Stimulated activated CD4-positive, alpha-beta T cell treated with anti-CD3 and anti-CD28 coated beads, Interleukin-1b, Interleukin-23, amount 100 ng/mL, for 48 hours (primary cell): ENCODE measurements at regions not wholly inside any gene's neighbourhood (a gene's known extent, or its start where the extent isn't known, plus 50 kb on each side); places are given as distances from the start of the nearest gene placed in this dataset.
"Not testable (repeated sequence)": the region's sequence is repeated elsewhere in the genome, so short reads cannot be mapped to it uniquely, and the experiment has no call there.

ENCODE experiments used
- DNase-seq: peaks from one replicate; pipeline ENCODE4 v3.0.0-alpha.2; 2020

DNA sequence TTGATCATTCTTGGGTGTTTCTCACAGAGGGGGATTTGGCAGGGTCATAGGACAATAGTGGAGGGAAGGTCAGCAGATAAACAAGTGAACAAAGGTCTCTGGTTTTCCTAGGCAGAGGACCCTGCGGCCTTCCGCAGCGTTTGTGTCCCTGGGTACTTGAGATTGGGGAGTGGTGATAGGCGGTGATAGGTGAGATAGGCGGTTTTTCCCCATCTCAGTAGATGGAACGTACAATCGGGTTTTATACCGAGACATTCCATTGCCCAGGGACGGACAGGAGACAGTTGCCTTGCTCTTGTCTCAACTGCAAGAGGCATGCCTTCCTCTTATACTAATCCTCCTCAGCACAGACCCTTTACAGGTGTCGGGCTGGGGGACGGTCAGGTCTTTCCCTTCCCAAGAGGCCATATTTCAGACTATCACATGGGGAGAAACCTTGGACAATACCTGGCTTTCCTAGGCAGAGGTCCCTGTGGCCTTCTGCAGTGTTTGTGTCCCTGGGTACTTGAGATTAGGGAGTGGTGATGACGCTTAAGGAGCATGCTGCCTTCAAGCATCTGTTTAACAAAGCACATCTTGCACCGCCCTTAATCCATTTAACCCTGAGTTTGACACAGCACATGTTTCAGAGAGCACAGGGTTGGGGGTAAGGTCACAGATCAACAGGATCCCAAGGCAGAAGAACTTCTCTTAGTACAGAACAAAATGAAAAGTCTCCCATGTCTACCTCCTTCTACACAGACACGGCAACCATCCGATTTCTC, 86.2 kb downstream of the OR2B2 start:
- DNase-seq, result not testable (repeated sequence)

DNA sequence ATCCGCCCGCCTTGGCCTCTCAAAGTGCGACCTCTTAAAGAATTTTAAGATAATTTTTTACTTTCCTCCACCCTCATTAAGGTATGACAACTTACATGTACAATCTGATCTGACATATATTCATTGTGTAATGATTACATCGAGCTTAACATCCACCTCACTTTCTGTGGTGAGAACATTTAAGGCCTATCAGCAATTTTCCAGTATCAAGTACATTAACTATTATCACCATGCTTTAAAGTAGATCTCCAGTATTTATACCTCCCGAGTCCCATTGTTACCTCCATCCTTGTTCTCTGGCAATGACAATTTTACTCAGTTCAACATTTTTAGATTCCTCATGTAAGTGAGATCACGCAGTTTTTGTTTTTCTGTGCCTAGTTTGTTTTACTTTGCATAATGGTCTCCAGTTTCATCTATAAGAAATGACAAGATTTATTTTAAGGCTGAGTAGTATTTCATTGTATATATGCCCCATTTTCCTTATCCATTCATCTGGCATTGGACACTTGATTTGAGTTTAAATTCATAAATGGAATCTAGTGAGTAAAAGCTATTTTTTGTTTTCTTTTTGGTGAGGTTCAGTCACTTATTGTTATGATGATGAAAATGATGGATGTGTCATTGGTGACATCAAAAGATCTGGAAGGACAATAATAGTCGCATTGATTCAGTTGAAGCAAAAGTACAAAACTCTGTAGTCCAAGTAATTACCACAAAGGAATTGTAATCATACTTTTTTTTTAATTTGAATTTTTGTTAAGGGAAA, 87.0 kb downstream of the OR2B2 start:
- DNase-seq, result no peak

DNA sequence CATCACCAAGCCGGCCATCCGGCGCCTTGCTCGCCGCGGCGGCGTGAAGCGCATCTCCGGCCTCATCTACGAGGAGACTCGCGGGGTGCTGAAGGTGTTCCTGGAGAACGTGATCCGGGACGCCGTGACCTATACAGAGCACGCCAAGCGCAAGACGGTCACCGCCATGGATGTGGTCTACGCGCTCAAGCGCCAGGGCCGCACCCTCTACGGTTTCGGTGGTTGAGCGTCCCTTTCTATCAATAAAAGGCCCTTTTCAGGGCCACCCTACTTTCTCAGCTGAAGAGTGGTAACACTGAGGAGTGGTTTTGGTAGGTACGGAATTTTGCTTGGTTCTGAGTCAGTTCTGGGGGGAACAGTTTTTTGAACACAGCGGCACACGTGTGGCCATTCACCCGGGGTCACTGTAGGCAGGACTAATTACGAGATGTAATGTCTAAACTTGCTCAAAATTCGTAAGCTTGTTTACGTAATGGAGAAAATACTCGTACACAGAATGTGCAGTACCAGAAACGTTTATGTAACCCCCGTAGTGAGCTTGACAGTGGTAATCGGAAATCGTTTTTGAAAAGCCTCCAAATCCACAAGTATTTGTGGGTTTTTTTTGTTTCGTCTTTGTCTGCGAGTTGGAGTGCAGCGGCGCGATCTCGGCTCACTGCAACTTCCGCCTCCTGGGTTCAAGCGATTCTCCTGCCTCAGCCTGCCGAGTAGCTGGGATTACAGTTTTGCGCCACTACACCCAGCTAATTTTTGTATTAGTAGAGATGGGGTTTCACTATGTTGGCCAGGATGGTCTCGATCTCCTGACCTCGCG, 87.8 kb downstream of the OR2B2 start:
- peak; percentile 60 for DNase-seq

DNA sequence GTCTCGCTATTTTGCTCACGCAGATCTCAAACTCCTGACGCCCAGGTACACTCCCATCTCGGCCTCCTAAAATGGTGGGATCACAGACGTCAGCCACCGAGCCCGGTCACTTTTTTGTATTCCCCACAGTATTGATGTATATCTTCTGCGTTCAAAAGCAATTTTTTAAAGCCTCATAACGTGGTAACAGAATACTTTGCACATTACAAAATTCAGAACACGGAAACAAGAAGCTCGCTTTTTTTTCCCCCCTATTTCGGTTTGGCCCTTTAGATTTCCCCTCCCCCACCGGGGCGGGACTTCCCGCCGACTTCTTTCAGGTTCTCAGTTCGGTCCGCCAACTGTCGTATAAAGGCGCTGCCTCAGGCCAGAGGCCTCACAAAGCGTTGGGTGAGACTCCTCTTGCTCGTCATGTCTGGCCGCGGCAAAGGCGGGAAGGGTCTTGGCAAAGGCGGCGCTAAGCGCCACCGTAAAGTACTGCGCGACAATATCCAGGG, 88.4 kb downstream of the OR2B2 start:
- peak; percentile 72 for DNase-seq

DNA sequence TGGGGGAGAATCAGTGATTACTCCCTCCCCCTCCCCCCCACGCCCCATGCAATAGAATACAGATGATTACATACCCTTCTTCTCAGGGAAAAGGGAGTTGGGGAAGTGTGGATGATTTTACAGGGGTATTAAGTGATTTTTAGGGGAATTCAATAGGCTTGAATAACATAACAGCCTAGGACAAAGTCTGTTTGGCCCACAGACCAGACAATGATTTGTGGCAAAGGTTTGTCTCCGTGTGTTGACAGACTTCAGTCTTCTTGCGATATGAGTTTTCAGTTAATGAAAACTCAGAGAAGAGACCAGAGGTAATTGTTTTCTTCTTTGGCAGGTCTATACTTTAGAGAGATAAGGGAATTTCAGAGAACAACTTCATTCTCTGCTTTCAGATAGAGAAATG, 95.3 kb downstream of the OR2B2 start:
- DNase-seq, result no peak

DNA sequence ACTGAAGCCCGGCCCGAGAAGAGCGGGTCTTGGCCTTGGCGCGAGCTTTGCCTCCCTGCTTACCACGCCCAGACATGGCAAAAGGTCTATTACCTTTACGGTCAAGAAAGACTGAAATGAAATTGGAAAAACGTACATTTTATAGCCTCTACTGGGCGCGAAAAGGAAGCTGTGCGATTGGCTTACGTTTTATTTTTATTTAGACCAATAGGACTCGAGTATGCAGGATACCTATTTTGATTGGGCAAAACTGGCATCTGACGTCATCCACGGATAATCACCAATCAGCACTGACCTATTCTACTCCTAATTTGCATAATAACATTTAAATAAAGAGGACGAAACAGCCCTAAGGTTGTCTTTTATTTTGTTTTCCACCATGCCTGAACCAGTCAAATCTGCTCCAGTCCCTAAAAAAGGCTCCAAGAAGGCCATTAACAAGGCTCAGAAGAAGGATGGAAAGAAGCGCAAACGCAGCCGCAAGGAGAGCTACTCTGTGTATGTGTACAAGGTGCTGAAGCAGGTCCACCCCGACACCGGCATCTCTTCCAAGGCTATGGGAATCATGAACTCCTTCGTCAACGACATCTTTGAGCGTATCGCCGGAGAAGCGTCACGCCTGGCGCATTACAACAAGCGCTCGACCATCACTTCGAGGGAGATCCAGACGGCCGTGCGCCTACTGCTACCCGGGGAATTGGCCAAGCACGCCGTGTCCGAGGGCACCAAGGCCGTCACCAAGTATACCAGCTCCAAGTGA, 97.4 kb downstream of the OR2B2 start:
- peak; percentile 83 for DNase-seq

DNA sequence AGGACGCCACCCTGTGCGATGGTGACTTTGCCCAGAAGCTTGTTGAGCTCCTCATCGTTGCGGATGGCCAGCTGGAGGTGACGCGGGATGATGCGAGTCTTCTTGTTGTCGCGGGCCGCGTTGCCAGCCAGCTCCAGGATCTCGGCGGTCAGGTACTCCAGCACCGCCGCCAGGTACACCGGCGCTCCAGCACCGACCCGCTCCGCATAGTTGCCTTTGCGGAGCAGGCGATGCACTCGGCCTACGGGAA, 97.9 kb downstream of the OR2B2 start:
- not testable (repeated sequence) for DNase-seq

DNA sequence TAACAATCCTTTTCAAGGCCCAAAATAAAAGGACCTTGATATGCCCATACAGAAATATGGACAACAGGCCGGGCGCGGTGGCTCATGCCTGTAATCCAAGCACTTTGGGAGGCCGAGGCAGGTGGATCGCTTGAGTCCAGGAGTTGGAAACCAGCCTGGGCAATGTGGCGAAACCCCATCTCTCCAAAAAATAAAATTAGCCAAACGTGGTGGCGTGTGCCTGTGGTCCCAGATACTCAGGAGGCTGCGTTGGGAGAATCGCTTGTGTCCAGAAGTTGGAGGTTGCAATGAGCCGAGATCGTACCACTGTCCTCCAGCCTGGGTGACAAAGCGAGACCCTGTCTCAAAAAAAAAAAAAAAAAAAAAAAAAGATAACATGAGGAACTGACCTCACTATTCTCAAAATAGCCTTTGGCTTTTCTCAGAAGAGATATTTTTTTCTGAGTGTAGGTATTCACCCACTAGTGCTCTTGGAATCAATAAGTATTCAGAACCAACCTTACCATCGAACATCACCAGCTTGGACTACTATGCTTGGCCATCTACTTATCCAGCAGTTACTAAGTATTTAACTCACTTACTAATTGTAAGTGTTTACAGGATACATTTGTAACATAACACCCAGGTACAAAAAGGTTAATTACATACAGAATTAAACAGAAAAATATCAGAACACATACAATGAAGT, 99.2 kb downstream of the OR2B2 start:
- DNase-seq, result no peak

DNA sequence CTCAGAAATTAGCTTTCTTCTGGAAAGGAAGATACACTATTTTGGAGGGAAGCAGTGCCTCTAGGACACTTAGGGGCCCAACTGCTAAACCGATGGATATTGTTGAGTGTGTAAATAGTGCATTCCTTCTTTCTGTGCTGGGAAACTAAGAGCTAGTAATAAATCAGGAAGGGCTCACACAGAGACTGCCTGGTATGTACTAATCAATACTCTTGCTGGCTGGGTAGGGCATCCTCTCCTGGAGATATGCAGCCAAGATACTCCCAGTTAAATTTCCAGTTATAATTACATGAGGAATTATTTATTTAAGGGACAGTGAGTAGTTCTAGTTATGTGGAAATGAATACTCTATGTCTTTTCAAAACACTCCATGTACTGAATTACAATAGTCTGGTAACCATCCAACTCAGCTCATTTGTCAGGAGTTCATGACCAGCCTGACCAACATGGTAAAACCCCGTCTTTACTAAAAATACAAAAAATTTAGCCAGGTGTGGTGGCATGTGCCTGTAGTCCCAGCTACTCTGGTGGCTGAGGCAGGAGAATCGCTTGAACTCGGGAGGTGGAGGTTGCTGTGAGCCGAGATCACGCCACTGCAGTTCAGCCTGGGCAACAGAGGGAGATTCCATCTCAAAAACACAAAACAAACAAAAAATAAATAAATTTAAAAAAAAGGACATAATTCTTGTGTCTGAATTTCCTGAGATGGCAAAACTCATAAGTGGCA, 100.0 kb downstream of the OR2B2 start:
- DNase-seq, result no peak

DNA sequence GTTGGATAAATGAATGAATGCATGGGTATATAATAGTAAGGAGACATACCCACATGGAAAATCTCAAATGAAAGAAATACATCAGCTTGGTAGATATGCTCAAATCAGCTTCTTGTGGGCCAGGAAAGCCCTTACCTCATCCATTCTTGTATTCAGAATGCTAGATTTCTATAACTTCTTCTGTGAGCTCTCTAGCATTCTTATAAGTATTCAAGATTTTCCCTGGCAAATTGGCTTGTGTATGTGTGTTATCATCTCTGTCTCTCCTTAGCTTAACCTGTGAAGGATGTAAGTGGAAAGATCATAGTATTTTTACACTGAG, 100.8 kb downstream of the OR2B2 start:
- DNase-seq, result no peak

DNA sequence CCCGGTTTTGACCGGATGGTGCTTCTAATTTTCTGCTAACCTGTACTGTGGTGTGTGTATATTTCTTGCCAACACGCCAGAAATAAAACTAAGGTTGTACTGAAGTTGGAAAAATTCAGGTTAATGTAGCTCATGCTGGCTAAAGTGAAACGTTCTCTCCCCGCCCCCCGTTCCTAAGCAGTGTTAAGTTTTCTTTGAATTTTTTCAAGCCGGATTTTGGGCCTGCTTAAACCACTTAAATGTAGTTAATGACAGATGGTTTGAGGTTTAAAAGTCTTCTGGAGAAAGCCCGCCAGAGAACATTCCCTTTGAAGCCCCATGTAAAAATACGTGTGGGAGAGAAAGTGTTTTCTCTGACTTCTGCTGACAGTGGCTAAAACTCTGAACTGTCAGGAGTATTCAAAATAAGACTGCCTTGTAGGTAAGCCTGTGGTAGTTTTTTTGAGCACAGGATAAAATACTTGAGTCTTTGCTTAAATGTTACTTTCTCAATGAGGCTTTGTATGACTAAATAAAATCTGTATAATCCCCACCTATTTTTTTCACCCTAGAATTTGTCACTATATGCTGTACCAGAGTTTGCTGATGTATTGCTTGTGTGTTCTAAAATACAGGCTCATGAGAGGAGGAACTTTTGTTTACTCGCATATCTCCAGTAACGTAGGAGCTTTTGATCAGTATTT, 101.3 kb downstream of the OR2B2 start:
- peak; percentile 27 for DNase-seq

DNA sequence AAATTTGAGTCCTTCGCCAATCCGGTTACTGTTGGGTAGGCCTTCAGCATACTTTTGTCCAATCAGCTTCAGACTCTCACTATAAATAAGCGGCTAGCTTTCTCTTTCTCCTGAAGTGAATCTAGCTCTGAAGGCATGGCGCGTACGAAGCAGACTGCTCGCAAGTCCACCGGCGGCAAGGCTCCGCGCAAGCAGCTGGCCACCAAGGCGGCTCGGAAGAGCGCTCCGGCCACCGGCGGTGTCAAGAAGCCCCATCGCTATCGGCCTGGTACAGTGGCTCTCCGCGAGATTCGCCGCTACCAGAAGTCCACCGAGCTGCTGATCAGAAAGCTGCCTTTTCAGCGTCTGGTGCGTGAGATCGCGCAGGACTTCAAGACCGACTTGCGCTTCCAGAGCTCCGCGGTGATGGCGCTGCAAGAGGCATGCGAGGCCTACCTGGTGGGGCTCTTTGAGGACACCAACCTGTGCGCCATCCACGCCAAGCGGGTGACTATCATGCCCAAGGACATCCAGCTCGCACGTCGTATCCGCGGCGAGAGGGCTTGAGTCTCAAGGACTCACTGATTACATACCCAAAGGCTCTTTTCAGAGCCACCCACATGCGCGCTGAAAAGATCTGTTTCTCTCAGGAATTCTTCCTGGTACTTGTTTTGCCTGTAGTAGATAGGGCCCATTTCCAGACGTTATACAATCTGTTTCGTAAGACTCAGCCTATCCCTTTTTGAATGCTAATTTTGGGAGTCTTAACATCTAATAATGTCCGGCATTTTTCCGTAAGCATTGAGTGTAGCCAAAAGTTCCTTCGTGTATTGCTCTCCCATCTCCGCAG, 102.0 kb downstream of the OR2B2 start:
- DNase-seq, result peak; percentile 76

DNA sequence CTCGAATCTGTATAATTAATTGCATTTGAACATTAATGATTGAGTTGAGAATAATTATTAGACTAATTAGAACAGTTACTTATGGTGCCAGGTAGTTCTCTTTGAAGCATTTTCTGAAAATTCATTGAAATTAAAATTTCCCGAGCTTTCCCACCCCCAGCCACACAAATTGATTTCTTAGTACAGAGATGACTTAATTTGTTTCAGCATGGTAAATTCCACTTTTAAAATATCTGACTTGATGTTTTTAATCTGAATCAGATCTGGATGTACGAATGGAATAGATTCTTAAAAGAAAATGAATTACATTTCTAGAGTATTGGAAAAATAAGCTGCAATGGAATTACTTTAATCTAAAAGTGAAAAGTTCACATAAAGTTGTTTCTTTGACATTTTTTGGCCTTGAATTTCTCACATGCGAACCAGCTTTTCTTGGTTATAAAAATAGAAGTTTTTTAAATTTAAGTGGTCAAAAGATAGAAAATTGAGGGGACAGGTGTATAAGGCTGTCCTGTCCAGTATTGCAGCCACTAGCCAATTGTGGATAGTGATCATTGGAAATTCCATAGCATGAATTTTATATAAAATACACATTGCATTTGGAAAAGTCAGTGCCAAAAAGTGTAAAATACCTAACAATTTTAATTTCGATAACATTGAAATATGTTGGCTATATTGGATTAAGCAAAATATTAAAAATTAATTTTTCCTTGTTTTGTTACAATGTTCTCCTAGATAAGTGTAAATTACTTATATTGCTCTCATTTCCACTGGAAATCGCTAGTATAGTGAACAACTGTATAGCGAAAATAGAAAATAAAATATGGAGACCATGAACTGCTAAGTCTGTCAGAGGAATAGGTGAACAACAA, 102.9 kb downstream of the OR2B2 start:
- DNase-seq, result no peak

DNA sequence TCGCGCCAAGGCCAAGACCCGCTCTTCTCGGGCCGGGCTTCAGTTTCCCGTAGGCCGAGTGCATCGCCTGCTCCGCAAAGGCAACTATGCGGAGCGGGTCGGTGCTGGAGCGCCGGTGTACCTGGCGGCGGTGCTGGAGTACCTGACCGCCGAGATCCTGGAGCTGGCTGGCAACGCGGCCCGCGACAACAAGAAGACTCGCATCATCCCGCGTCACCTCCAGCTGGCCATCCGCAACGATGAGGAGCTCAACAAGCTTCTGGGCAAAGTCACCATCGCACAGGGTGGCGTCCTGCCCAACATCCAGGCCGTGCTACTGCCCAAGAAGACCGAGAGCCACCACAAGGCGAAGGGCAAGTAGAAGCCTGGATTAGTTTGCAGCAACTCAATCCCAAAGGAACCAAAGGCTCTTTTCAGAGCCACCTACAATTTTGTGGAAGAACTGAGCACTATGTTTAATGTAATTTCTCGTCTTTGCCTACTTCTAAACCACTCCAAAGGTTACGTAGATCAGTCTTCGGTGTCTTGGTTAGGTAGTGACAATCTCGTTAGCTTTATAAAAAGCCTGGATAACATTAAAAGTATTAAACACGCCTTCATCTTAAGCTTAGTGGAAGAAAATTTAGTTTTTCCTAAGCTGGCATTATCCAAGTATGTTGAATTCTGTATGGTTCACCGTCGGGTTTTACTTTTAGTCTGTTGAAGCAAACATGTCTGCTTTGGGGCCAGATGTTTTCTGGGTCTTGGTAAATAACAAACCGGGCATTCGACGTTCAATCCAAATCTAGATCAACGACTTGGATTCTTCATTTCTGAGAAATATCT, 103.7 kb downstream of the OR2B2 start:
- DNase-seq, result not testable (repeated sequence)

DNA sequence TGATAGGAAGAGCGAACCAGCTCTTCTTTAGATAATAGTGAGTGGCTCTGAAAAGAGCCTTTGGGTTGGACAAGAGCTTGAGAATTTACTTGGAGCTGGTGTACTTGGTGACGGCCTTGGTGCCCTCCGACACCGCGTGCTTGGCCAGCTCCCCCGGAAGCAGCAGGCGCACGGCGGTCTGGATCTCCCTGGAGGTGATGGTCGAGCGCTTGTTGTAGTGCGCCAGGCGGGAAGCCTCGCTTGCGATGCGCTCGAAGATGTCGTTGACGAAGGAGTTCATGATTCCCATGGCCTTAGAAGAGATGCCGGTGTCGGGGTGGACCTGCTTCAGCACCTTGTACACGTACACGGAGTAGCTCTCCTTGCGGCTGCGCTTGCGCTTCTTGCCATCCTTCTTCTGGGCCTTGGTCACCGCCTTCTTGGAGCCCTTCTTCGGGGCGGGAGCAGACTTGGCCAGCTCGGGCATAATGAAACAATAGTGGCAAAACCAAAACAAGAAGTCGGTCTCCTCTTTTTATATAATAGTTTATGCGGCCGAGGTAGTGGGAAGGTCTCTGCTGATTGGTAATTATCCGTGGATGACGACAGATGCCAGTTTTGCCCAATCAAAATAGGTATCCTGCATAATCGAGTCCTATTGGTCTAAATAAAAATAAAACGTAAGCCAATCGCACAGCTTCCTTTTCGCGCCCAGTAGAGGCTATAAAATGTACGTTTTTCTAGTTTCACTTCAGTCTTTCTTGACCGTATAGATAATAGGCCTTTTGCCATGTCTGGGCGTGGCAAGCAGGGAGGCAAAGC, 104.6 kb downstream of the OR2B2 start:
- peak; percentile 75 for DNase-seq

DNA sequence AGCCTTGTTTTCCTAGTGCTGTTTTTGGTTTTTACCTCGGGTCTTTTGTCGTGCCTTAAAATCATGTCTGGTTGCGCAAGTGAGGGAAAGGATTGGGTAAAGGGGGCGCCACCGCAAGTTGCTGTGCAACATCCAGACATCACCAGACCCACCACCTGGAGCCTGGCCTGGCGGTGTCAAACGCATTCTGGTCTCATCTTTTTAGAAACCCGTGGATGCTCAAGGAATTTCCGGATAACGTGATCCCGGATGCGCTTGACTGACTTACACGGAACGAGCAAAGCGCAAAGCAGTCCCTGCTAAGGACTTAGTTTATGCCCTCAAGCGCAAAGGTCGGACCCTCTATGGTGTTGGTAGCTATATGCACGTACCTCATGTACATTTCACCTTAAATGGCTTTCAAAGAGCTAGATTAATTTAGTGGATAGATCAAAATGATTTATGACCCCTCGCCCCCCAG, 105.2 kb downstream of the OR2B2 start:
- DNase-seq, result peak; percentile 36

DNA sequence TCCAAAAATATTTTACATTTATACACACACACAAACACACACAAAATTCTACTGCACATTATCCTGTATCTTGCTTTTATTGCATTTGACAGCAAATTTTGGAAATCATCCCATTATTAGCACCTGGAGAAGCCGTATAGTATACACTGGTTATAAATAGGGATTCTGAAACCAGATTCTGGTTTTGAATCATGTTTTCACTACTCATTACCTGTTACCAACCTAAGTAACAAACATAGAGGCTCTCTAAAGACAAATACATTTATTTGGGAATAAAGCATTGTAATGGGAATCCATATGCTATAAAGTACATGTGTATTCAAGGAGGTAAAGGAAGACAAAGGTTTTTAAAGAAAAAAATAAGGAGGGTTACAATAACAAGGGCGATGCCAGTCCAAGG, 106.8 kb downstream of the OR2B2 start:
- DNase-seq, result no peak
